ENCODE measurements at regions not wholly inside any gene's neighbourhood (a gene's known extent, or its start where the extent isn't known, plus 50 kb on each side); places are given as distances from the start of the nearest gene placed in this dataset.

GRCh38 chr13:21970918-21971317, 300.0 kb downstream of the FGF9 start:
- no peak for DNase-seq

GRCh38 chr13:21971662-21972621, 301.1 kb downstream of the FGF9 start:
- no peak for DNase-seq

- no peak for DNase-seq
Measured at GRCh38 chr13:21973437-21974125, 302.7 kb downstream of the FGF9 start.

- no peak for DNase-seq
Measured at GRCh38 chr13:21974741-21975140, 303.9 kb downstream of the FGF9 start.

- DNase-seq, result no peak
Measured at GRCh38 chr13:21976159-21976558, 305.3 kb downstream of the FGF9 start.

DNA sequence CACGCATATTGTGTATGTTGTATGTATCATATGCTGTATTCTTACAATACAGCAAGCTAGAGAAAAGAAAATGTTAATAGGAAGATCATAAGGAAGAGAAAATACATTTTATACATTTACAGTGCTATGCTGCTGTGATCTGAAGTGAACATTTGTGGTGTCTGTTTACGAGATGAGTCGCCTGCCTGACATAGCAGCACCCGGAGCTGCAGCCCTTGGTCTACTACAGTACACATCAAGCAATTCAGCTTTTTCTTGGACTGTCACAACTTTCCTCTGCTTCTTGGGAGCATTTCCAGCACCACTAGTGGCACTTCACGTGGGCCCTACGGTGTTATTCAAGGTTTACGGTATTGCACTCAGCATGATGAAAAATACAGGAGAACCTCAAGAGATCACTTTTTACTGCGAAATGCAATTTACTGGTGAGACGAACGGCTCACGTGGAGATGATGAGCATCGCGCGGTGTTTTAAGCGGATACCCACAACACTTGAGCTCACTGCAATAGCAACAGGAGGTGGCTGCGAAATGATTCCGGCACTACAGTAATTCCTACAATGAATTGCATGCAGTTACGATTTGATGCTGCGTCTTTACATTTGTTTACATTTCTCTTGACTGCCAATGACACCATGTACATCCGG, 308.4 kb downstream of the FGF9 start:
- no peak for DNase-seq

DNA sequence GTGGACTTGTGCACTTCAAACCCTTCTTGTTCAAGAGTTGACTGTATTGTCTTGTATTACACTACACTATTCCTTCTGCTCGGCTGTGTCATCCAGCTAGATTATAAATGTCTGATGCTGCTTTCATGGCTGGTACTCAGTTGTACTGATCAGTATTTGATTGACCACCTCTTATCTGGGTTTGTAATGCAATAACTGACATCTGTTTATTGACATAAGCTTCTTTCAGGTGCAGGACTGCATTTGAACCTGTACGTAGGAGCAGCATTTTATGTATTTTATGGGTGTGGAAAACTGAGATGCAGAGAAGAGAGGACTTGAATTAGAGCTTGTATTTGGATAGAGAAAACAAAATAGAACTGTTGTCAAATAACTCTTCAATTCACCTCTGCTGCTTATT, 309.2 kb downstream of the FGF9 start:
- DNase-seq, result no peak

DNA sequence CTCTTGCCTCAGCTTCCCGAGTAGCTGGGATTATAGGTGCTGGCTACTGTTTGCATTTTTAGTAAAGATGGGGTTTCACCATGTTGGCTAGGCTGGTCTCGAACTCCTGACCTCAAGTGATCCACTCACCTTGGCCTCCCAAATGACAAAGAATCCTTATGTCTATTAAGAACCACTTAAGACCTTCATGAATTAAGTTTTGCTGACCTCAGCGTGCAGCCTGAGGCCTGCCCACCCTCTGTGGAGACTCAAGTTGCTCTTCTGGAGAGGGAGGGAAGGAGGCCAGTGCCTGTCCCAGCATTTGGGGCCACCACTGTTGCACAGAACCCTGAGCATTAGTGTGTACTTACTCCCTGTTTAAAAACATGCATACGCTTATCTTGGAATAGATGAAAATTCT, 313.3 kb downstream of the FGF9 start:
- DNase-seq, result no peak

GRCh38 chr13:21986602-21987001, 315.7 kb downstream of the FGF9 start:
- no peak for DNase-seq

DNA sequence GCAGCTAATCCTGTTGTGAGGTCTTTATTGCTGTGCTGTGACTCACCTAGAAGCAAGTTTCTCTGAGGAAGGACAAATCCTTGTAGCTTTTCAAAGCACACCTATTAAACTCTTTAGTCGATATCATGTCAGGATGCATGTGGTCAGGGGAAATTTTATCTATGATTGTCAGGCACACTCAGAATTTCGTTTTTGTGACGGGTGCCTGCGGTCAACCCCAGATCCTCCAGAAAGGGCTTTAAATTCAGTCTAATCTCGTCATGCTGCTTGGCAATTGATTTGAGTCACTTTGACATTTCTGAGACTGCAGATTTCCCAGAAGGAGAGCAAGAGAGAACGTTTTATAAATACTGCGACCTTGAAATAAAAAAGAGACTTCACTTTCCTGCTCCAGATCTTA, 316.9 kb downstream of the FGF9 start:
- no peak for DNase-seq

- no peak for DNase-seq
Measured at GRCh38 chr13:21988624-21989023, 317.8 kb downstream of the FGF9 start.

DNA sequence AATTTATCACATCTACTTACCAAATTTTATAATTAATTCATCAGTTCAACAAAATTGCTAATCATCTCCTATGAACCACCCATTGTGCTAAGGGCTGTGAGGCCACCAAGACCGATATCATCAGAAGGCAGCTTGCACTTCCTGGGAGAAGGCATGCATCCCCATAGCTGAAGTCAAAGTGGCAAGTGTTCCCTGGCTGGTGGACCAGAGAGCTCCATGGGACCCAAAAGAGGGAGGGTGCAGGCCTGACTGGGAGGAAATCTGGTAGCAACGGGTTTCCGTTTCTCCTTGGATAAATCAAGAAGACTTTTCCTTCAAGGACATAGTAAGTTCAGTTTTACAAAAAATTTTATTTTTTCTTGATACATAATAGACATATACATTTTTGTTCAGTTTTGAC, 325.2 kb downstream of the FGF9 start:
- no peak for DNase-seq

DNA sequence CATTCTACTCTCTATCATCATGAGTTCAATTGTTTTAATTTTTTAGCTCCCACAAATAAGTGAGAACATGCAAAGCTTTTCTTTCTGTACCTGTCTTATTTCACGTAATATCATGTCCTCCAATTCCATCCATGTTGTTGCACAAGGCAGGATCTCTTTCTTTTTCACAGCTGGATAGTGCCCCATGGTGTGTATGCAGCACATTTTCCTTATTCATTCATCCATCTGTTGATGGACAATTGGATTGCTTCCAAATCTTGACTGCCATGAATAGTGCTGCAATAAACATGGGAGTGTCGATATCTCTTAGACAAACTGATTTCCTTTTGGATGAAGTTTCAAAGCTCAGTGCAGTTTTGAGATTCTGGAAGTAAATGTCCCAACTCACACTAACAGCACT, 326.9 kb downstream of the FGF9 start:
- no peak for DNase-seq

- DNase-seq, result no peak
Measured at GRCh38 chr13:21998279-21998990, 327.6 kb downstream of the FGF9 start.

DNA sequence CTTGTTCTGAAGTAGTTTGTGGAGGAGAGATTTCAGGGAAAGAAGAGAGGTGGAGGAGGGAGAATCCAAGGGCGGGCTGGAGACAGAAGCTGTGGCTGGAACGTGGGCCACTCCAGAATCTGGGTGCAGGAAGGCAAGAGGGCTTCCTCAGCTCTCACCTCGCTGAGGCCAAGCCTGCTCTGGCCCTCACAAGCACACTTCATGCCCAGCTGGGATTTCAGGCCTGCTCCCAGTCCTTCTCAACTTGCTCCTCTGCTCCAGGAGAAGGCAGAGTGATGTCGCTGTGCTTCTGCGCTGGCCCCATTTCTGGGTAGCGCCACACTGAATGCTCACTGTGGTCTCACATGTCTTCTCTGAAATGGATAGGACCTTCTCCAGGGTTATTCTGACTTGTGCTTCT, 328.8 kb downstream of the FGF9 start:
- DNase-seq, result no peak

DNA sequence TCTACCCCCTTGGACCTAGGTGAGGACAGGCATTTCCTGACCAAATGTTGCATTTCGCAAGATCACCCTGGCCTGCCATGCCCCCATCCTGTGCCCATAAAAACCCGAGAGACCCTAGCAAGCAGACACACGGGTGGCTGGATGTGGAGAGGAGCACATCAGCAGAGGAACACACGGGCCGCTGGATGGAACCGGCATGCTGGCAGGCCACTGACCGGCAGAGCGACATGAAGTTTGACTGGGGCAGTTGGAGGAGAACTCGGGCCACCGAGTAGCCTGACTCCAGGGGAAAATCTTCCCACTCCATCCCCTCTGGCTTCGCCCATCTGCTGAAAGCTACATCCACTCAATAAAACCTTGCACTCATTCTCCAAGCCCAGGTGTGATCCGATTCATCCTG, 329.3 kb downstream of the FGF9 start:
- DNase-seq, result no peak

GRCh38 chr13:22001336-22001735, 330.5 kb downstream of the FGF9 start:
- no peak for DNase-seq

GRCh38 chr13:22002893-22003292, 332.0 kb downstream of the FGF9 start:
- no peak for DNase-seq

DNA sequence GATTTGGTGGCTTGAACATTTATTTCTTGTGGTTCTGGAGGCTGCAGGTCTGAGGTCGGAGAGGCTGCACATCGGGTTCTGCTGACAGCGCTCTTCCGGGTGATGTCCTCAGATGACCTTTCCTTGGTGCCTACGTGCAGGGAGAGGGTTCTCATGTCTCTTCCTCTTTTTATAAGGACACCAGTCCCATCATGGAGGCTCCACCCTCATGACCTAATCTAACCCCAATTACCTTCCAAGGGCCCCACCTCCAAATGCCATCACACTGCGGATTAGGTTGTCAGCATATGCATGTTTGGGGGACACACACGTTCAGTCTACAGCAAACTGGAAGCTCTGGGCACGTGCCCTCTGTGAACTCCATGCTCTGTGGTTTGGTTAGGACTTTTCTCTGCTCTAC, 338.6 kb downstream of the FGF9 start:
- no peak for DNase-seq

GRCh38 chr13:22009937-22010336, 339.1 kb downstream of the FGF9 start:
- DNase-seq, result no peak

- DNase-seq, result no peak
Measured at GRCh38 chr13:22012686-22013085, 341.8 kb downstream of the FGF9 start.

DNA sequence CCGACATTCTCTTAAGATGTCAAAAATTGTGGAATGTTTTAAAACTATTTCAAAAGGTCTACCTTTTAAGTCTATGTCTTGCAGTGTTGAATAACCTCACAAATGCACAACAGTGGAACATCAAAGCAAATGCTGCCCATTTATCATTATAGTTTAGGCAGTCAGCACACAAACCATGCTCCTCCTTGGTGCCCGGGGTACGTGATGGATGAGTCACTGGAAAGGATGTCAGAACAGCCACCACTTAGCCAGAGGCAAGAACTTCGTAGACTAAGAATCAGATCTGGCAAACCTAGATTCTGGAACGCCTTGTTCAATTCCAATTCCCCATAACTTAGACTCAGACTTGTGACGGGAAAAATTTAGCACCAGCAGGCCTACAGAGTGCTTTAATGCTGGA, 343.6 kb downstream of the FGF9 start:
- DNase-seq, result no peak

- DNase-seq, result no peak
Measured at GRCh38 chr13:22017226-22017625, 346.4 kb downstream of the FGF9 start.
